OCI-LY3 (cell line): ENCODE measurements at regions not wholly inside any gene's neighbourhood (a gene's known extent, or its start where the extent isn't known, plus 50 kb on each side); places are given as distances from the start of the nearest gene placed in this dataset.

Experiments used
- EZH2phosphoT487 ChIP-seq: fragments of 200-600 bp; shearing (Covaris generic); IDR thresholded peaks from 2 replicates; pipeline ENCODE4 v1.6.1; 2018; ENCODE audit warnings: antibody characterized with exemption, mixed run types, low read depth
- TF ChIP-seq, protein P1 (sequence below): fragments of 200-600, 300-600 bp; sonication (generic); IDR thresholded peaks from 2 replicates; pipeline ENCODE4 v1.5.1; 2014; ENCODE audit warnings: antibody characterized with exemption, low read length, low read depth

DNA sequence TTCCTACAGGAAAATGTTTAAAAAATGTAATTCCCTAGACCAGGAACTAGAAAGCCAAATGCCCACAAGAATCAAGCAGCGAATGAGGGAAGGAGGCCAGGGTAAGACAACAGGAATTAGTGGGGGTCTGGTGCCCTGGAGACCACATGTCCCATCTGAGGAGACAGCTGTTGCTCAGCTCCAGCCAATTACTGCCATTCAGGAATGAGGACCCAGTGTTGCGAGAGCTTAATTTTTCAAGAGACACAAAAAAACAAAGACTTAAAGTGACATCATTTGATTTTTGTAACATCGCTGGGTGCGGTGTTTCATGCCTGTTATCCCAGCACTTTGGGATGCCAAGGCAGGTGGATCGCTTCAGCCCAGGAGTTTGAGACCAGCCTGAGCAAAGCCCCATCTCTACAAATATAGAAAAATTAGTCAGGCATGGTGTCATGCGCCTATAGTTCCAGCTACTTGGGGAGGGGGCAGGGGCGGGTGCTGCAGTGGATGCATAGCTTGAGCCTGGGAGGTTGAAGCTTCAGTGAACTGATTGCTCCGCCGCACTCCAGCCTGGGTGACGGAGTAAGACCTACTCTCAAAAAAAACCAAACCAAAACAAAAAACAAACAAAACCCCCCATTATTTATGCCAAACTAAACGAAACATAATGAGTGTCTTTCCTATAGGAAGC lies 52.8 kb upstream of the LRIG1 start:
- TF ChIP-seq, protein P1, sequence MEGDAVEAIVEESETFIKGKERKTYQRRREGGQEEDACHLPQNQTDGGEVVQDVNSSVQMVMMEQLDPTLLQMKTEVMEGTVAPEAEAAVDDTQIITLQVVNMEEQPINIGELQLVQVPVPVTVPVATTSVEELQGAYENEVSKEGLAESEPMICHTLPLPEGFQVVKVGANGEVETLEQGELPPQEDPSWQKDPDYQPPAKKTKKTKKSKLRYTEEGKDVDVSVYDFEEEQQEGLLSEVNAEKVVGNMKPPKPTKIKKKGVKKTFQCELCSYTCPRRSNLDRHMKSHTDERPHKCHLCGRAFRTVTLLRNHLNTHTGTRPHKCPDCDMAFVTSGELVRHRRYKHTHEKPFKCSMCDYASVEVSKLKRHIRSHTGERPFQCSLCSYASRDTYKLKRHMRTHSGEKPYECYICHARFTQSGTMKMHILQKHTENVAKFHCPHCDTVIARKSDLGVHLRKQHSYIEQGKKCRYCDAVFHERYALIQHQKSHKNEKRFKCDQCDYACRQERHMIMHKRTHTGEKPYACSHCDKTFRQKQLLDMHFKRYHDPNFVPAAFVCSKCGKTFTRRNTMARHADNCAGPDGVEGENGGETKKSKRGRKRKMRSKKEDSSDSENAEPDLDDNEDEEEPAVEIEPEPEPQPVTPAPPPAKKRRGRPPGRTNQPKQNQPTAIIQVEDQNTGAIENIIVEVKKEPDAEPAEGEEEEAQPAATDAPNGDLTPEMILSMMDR: no peak
- TF ChIP-seq EZH2phosphoT487: no peak
